Activated CD4-positive, alpha-beta T cell treated with anti-CD3 and anti-CD28 coated beads, Interleukin-2, amount 10 ng/mL, durations not matched to agents 24 days and 14 days (primary cell): ENCODE measurements at regions not wholly inside any gene's neighbourhood (a gene's known extent, or its start where the extent isn't known, plus 50 kb on each side); places are given as distances from the start of the nearest gene placed in this dataset.
"Not testable (repeated sequence)": the region's sequence is repeated elsewhere in the genome, so short reads cannot be mapped to it uniquely, and the experiment has no call there.

Experiments used
- DNase-seq: peaks from one replicate; pipeline ENCODE4 v3.0.0; 2022
- H3K27ac Mint-ChIP-seq: one replicate; pipeline ENCODE4 v1.8.0; 2022; ENCODE audit warnings: mild to moderate bottlenecking, mixed read lengths
- H3K27me3 Mint-ChIP-seq: one replicate; pipeline ENCODE4 v1.8.0; 2022; ENCODE audit warnings: mixed read lengths
- H3K36me3 Mint-ChIP-seq: one replicate; pipeline ENCODE4 v1.8.0; 2022; ENCODE audit warnings: low read depth, mild to moderate bottlenecking, mixed read lengths
- H3K4me1 Mint-ChIP-seq: one replicate; pipeline ENCODE4 v1.8.0; 2021; ENCODE audit warnings: mixed read lengths
- H3K4me3 Mint-ChIP-seq: one replicate; pipeline ENCODE4 v1.8.0; 2022; ENCODE audit warnings: mild to moderate bottlenecking, moderate library complexity, mixed read lengths
- H3K9me3 Mint-ChIP-seq: one replicate; pipeline ENCODE4 v1.8.0; 2021; ENCODE audit warnings: mixed read lengths
- intact Hi-C: fragments of 100-400 bp; cut with micrococcal nuclease; formaldehyde crosslinking; loops from one replicate; pipeline ENCODE4 v1.15.1; 2023

DNA sequence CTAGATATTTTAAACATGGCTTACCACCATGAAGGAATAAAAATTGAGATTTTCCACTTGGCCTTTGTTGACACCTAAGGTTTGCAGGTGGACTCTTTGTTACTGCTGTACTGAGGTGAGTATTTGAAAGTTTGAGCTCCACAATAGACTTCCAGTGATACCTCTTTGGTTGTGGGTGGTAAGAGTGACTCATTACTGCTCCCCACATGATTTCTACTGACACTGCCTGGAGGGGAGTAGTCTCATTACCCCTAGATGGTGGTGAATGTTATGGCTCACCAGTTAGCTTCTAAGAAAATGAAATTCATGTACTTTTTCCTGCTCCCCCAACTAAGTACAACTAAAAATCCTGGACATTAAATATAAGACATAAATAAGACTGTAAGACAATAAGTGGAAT, 1183.1 kb upstream of the TMEFF2 start:
- Mint-ChIP-seq H3K36me3 (no peaks in the 10 kb centered on the region), H3K9me3 (no peaks in the 10 kb centered on the region), H3K27me3 (no peaks in the 10 kb centered on the region), H3K4me1 (no peaks in the 10 kb centered on the region), H3K27ac (no peak overlapping the region), H3K4me3 (no peak overlapping the region)
- intact Hi-C loops = no loop called here
- no peak for DNase-seq

- intact Hi-C loops = no loop called here
- Mint-ChIP-seq H3K36me3 (no peaks in the 10 kb centered on the region), H3K4me1 (no peaks in the 10 kb centered on the region), H3K4me3 (no peak overlapping the region), H3K27me3 (no peaks in the 10 kb centered on the region), H3K27ac (no peak overlapping the region), H3K9me3 (no peaks in the 10 kb centered on the region)
- no peak for DNase-seq
Observed at GRCh38 chr2:193373120-193373519, 1178.4 kb upstream of the TMEFF2 start.

GRCh38 chr2:193371200-193371599, 1176.5 kb upstream of the TMEFF2 start:
- H3K9me3 Mint-ChIP-seq = no peaks in the 10 kb centered on the region
- no peaks in the 10 kb centered on the region for H3K36me3 Mint-ChIP-seq
- no peaks in the 10 kb centered on the region for H3K4me1 Mint-ChIP-seq
- DNase-seq = no peak
- H3K27me3 Mint-ChIP-seq = no peaks in the 10 kb centered on the region
- intact Hi-C loops = no loop called here
- no peak overlapping the region for H3K4me3 Mint-ChIP-seq
- H3K27ac Mint-ChIP-seq = no peak overlapping the region

DNA sequence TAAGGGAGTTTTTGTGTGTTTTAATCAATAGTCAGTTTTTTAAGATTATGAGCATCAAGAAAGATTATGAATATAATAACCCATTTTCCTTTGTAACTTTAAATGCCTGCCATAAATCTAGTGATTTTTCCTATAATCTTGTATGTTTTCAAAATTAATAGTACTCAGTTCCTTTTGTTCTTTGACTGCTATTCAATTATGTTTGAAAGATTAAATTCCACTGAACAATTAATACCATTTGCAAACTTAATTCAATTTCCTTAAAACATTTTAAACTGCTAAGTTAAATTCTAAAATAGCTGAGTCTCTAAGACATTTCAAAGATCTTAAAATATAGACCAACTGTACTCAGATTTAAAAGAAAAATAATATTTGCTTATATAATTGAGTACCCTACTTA, 1173.9 kb upstream of the TMEFF2 start:
- Mint-ChIP-seq H3K27me3 (no peaks in the 10 kb centered on the region), H3K36me3 (no peaks in the 10 kb centered on the region), H3K4me3 (no peak overlapping the region), H3K27ac (no peak overlapping the region), H3K9me3 (no peaks in the 10 kb centered on the region), H3K4me1 (no peaks in the 10 kb centered on the region)
- intact Hi-C loops = no loop called here
- DNase-seq = no peak

DNA sequence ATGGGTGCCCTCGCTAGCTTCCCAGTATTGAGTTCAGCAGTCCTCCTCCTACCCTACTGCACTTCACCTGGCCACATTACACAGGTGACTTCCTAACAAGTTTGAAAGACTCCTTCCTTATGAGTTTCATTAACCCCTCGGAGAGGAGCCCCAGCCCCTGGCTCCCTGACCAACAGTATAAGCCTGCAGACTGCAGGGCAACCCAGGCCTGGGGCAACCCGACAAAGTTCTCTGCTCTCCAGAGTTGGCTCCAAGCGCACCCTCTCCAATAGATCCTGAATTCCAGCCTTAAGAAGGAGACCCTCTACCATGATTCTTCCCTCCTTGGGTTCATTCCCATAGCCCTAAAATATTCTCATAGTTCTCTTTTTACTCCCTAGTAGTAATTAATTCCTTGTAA, 1162.8 kb upstream of the TMEFF2 start:
- Mint-ChIP-seq H3K4me1 (no peaks in the 10 kb centered on the region), H3K9me3 (no peaks in the 10 kb centered on the region), H3K36me3 (no peaks in the 10 kb centered on the region), H3K27ac (no peak overlapping the region), H3K4me3 (no peak overlapping the region), H3K27me3 (no peaks in the 10 kb centered on the region)
- intact Hi-C loops = no loop called here
- no peak for DNase-seq

GRCh38 chr2:193352665-193353242, 1158.0 kb upstream of the TMEFF2 start:
- H3K4me3 Mint-ChIP-seq, DNase-seq, H3K36me3 Mint-ChIP-seq, H3K9me3 Mint-ChIP-seq, intact Hi-C loops, H3K27ac Mint-ChIP-seq, H3K4me1 Mint-ChIP-seq, H3K27me3 Mint-ChIP-seq: not testable (repeated sequence)

DNA sequence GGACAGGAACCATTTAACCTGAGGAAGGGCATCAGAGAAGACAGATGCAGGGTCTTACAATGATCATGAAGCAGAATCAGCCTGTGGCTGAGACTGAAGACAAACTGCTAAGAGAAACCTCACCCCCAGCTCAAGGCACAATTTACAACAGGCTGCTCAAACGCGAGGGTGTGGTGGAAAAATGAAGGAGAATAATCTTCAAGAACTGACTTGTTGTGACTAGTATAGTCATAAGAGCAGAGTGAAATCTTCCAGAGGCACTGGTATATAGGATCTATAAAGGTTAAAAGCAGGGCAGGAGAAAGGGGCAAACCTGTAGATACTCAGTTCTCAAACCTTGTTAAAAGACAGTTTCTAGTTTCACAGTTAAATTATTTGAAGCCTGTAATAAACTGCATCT, 1155.8 kb upstream of the TMEFF2 start:
- no peak for DNase-seq
- Mint-ChIP-seq H3K4me3 (no peak overlapping the region), H3K9me3 (no peaks in the 10 kb centered on the region), H3K27me3 (no peaks in the 10 kb centered on the region), H3K4me1 (peaks cover 8% of the 10 kb centered on the region), H3K36me3 (no peaks in the 10 kb centered on the region), H3K27ac (no peak overlapping the region)
- intact Hi-C loops = no loop called here

- no peak overlapping the region for H3K4me3 Mint-ChIP-seq
- H3K27me3 Mint-ChIP-seq = peaks cover 1% of the 10 kb centered on the region
- no peaks in the 10 kb centered on the region for H3K36me3 Mint-ChIP-seq
- H3K4me1 Mint-ChIP-seq = peaks cover 8% of the 10 kb centered on the region
- no peak overlapping the region for H3K27ac Mint-ChIP-seq
- intact Hi-C loops = no loop called here
- H3K9me3 Mint-ChIP-seq = no peaks in the 10 kb centered on the region
- no peak for DNase-seq
Observed at GRCh38 chr2:193349642-193350041, 1154.9 kb upstream of the TMEFF2 start.

GRCh38 chr2:193348055-193348454, 1153.3 kb upstream of the TMEFF2 start:
- no peak overlapping the region for H3K27ac Mint-ChIP-seq
- peak overlapping the region; percentile 76 for H3K4me3 Mint-ChIP-seq
- DNase-seq = no peak
- H3K36me3 Mint-ChIP-seq = no peaks in the 10 kb centered on the region
- intact Hi-C loops = no loop called here
- peaks cover 8% of the 10 kb centered on the region for H3K4me1 Mint-ChIP-seq
- H3K27me3 Mint-ChIP-seq = peaks cover 1% of the 10 kb centered on the region
- H3K9me3 Mint-ChIP-seq = no peaks in the 10 kb centered on the region

DNA sequence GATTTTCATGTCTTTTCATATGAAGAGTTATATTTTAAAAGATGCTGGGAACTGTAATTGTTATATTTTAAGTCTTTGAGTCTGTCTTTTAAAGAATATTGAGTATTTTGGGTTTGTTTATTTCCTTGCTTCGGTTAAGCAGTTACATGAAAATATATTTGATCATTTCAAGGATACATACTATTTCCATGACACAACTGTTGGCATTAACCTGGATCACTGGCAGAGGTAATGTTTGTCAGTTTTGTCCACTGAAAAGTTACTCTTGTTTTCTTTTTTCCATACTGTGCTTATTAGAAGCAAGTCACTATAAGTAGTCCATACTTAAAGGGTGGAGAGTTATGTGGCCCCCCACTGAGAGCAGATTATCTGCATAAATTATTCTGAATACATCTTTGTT, 1142.0 kb upstream of the TMEFF2 start:
- Mint-ChIP-seq H3K27me3 (no peaks in the 10 kb centered on the region), H3K4me1 (no peaks in the 10 kb centered on the region), H3K9me3 (no peaks in the 10 kb centered on the region), H3K36me3 (no peaks in the 10 kb centered on the region), H3K4me3 (no peak overlapping the region), H3K27ac (no peak overlapping the region)
- intact Hi-C loops = no loop called here
- no peak for DNase-seq

- Mint-ChIP-seq H3K9me3 (no peaks in the 10 kb centered on the region), H3K4me3 (no peak overlapping the region), H3K27ac (no peak overlapping the region), H3K27me3 (no peaks in the 10 kb centered on the region), H3K36me3 (no peaks in the 10 kb centered on the region), H3K4me1 (no peaks in the 10 kb centered on the region)
- no peak for DNase-seq
- intact Hi-C loops = no loop called here
Observed at GRCh38 chr2:193334401-193334800, 1139.7 kb upstream of the TMEFF2 start.

DNA sequence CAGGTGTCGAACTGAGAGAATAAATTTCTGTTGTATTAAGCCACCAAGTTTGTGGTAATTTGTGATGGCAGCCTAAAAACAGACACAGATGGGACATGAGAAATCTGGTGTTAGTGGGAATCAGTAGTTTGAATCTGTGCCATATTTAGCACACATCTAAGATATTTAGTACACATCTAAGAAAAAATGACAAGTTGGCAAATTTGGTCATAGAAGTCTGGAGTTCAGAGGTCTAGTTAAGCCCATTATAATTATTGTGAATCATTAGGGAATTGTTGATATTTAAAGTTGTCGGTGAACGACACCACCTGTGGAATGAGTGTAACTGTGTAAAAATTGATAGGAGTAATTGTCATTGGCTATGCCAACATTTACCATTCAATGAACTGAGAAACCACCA, 1138.8 kb upstream of the TMEFF2 start:
- no peaks in the 10 kb centered on the region for H3K36me3 Mint-ChIP-seq
- H3K27me3 Mint-ChIP-seq = no peaks in the 10 kb centered on the region
- H3K9me3 Mint-ChIP-seq = no peaks in the 10 kb centered on the region
- intact Hi-C loops = no loop called here
- DNase-seq = no peak
- no peaks in the 10 kb centered on the region for H3K4me1 Mint-ChIP-seq
- H3K4me3 Mint-ChIP-seq = no peak overlapping the region
- no peak overlapping the region for H3K27ac Mint-ChIP-seq

GRCh38 chr2:193332941-193333340, 1138.2 kb upstream of the TMEFF2 start:
- no peaks in the 10 kb centered on the region for H3K36me3 Mint-ChIP-seq
- no peaks in the 10 kb centered on the region for H3K27me3 Mint-ChIP-seq
- no peaks in the 10 kb centered on the region for H3K9me3 Mint-ChIP-seq
- no peak overlapping the region for H3K4me3 Mint-ChIP-seq
- intact Hi-C loops = no loop called here
- no peaks in the 10 kb centered on the region for H3K4me1 Mint-ChIP-seq
- no peak overlapping the region for H3K27ac Mint-ChIP-seq
- no peak for DNase-seq

DNA sequence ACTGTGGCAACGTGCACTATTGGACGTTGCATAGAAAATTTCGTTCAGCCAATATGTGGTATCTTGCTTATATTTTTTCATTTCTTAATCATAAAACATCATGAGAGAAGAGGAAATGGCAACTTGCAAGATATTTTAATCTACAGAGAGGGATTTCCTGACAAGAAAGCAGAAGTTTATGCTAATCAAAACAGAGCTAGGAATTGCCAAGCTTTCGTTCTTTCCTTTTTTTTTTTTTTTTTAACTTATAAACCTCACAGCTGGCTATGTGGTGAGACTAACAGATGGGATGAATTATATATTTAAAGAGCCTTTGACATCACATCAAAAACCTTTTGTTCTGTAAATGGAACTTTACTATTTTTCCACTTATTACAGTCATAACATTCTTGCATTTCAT, 1136.9 kb upstream of the TMEFF2 start:
- no peak for DNase-seq
- Mint-ChIP-seq H3K27ac (no peak overlapping the region), H3K36me3 (no peaks in the 10 kb centered on the region), H3K9me3 (no peaks in the 10 kb centered on the region), H3K27me3 (no peaks in the 10 kb centered on the region), H3K4me3 (no peak overlapping the region), H3K4me1 (no peaks in the 10 kb centered on the region)
- intact Hi-C loops = no loop called here

DNA sequence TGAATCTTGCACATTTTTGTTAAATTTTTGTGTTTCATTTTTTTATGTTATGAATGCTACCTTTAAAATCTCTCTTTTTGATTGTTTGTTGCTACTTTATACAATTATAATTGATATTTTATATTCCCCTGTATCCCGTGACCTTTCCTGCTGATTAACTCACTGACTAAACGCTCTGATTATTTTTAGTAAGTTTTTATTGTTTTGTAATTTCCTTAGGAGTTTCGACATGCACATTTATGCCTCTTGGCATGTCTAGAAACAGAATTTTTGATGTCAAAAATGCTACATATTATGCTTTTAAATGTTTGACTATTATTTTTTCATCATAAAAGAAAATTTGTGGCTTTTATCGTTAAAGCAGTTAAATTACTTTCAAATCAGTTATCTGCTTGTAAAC, 1131.6 kb upstream of the TMEFF2 start:
- no peak overlapping the region for H3K4me3 Mint-ChIP-seq
- no peak for DNase-seq
- no peaks in the 10 kb centered on the region for H3K27me3 Mint-ChIP-seq
- H3K36me3 Mint-ChIP-seq = no peaks in the 10 kb centered on the region
- H3K27ac Mint-ChIP-seq = no peak overlapping the region
- H3K4me1 Mint-ChIP-seq = no peaks in the 10 kb centered on the region
- no peaks in the 10 kb centered on the region for H3K9me3 Mint-ChIP-seq
- intact Hi-C loops = no loop called here
